H1 (cell line): ENCODE measurements at regions not wholly inside any gene's neighbourhood (a gene's known extent, or its start where the extent isn't known, plus 50 kb on each side); places are given as distances from the start of the nearest gene placed in this dataset.

Source experiments
- CTCF ChIA-PET: fragments of 300-600 bp; sonication (Branson Sonifier 250); formaldehyde crosslinking; loops from one replicate; lab custom pipeline; 2021; ENCODE audit not compliant: partially characterized antibody; lab: Charles Lee
- POLR2A ChIA-PET: fragments of 300-600 bp; sonication (Branson Sonifier 250); formaldehyde crosslinking; loops from one replicate; lab custom pipeline; 2021; ENCODE audit warnings: inconsistent platforms; ENCODE audit not compliant: partially characterized antibody; lab: Charles Lee
- DNase-seq, 2 experiments: peaks; one replicate each; pipeline versions ENCODE4 v3.0.0 to v3.0.0-alpha.2; 2010 to 2022; ENCODE audit warnings: low spot score in 2 of 2, low read depth in 1 of 2, mixed read lengths in 1 of 2
- FAIRE-seq: peaks from 2 replicates; lab custom pipeline; 2011; peaks lifted over from hg19 to GRCh38; lab: Jason Lieb, UNC
- H2AFZ ChIP-seq: 2 replicates; pipeline ENCODE4 v1.8.1; 2012; ENCODE audit warnings: low read length, inconsistent platforms
- H2AK5ac ChIP-seq: 2 replicates; pipeline ENCODE4 v1.6.1; 2013; ENCODE audit warnings: low read depth, low read length
- H2BK120ac ChIP-seq: replicated peaks from 2 replicates; pipeline ENCODE3; 2013; ENCODE audit warnings: low read depth, low read length, inconsistent platforms
- H2BK12ac ChIP-seq: 2 replicates; pipeline ENCODE4 v1.6.1; 2013; ENCODE audit warnings: low read depth, low read length
- H2BK15ac ChIP-seq: 2 replicates; pipeline ENCODE4 v1.6.1; 2013; ENCODE audit warnings: low read length
- H2BK20ac ChIP-seq: 2 replicates; pipeline ENCODE4 v1.6.1; 2013; ENCODE audit warnings: low read length
- H2BK5ac ChIP-seq: 2 replicates; pipeline ENCODE4 v1.6.1; 2013; ENCODE audit warnings: low read depth, low read length
- H3K14ac ChIP-seq: 2 replicates; pipeline ENCODE4 v1.6.1; 2013; ENCODE audit warnings: inconsistent platforms; ENCODE audit not compliant: insufficient read length
- H3K18ac ChIP-seq: 2 replicates; pipeline ENCODE4 v1.6.1; 2013; ENCODE audit warnings: low read length; ENCODE audit errors: extremely low read depth
- H3K23ac ChIP-seq: 2 replicates; pipeline ENCODE4 v1.6.1; 2013; ENCODE audit warnings: inconsistent platforms; ENCODE audit not compliant: insufficient read length
- H3K23me2 ChIP-seq: 2 replicates; pipeline ENCODE4 v1.6.1; 2013; ENCODE audit warnings: low read depth, low read length
- H3K27ac ChIP-seq: 2 replicates; pipeline ENCODE4 v1.6.1; 2011; ENCODE audit warnings: low read depth, low read length, inconsistent platforms
- H3K27me3 ChIP-seq, 4 experiments: replicated peaks in 1 of 4; 1 replicate in 1 of 4; 2 replicates in 3 of 4; pipeline versions ENCODE4 v1.6.1 to v1.8.1; 2011 to 2013; ENCODE audit warnings: low read length in 3 of 4, mild to moderate bottlenecking in 3 of 4, inconsistent platforms in 2 of 4, mixed read lengths in 2 of 4, moderate library complexity in 1 of 4; ENCODE audit not compliant: control insufficient read depth in 3 of 4, insufficient read depth in 3 of 4; ENCODE audit errors: extremely low read depth in 1 of 4
- H3K36me3 ChIP-seq, 4 experiments: 2 replicates each; pipeline versions ENCODE4 v1.6.1 to v1.8.1; 2011 to 2013; ENCODE audit warnings: mild to moderate bottlenecking in 4 of 4, low read length in 3 of 4, moderate library complexity in 2 of 4, control low read depth in 1 of 4, inconsistent platforms in 1 of 4; ENCODE audit not compliant: insufficient read depth in 4 of 4, control insufficient read depth in 2 of 4
- H3K4ac ChIP-seq: replicated peaks from 2 replicates; pipeline ENCODE3; 2013; ENCODE audit warnings: low read length, low read depth, mixed read lengths, inconsistent platforms; ENCODE audit not compliant: insufficient read length
- H3K4me1 ChIP-seq, 4 experiments: replicated peaks in 1 of 4; 1 replicate in 1 of 4; 2 replicates in 3 of 4; pipeline versions ENCODE4 v1.6.1 to v1.8.1; 2011 to 2013; ENCODE audit warnings: low read length in 3 of 4, inconsistent platforms in 2 of 4, mixed read lengths in 1 of 4; ENCODE audit not compliant: insufficient read depth in 4 of 4, control insufficient read depth in 3 of 4
- H3K4me2 ChIP-seq, 2 experiments: 2 replicates each; pipeline versions ENCODE4 v1.6.1 to v1.8.1; 2011 to 2013; ENCODE audit warnings: low read depth in 2 of 2, low read length in 2 of 2, control low read depth in 1 of 2, inconsistent platforms in 1 of 2, mild to moderate bottlenecking in 1 of 2; ENCODE audit not compliant: insufficient read depth in 1 of 2
- H3K4me3 ChIP-seq, 4 experiments: fragments of 200-600, 300-600 bp in 1 of 4; sonication (generic), shearing (Covaris generic), sonication (Bioruptor Twin) in 1 of 4; 2 replicates each; pipeline versions ENCODE4 v1.5.1 to v1.8.1; 2011 to 2016; ENCODE audit warnings: low read length in 4 of 4, low read depth in 3 of 4, control low read depth in 2 of 4, inconsistent platforms in 2 of 4, mild to moderate bottlenecking in 2 of 4, mixed read lengths in 1 of 4, moderate library complexity in 1 of 4; ENCODE audit not compliant: insufficient read depth in 2 of 4; ENCODE audit errors: extremely low read depth in 1 of 4
- H3K56ac ChIP-seq: replicated peaks from 2 replicates; pipeline ENCODE3; 2013; ENCODE audit warnings: low read depth, mild to moderate bottlenecking, mixed read lengths, low read length, inconsistent platforms; ENCODE audit not compliant: insufficient read length
- H3K79me1 ChIP-seq: 2 replicates; pipeline ENCODE4 v1.6.1; 2013; ENCODE audit warnings: low read depth, low read length, control low read depth
- H3K79me2 ChIP-seq, 2 experiments: 2 replicates each; pipeline versions ENCODE4 v1.6.1 to v1.8.1; 2012 to 2013; ENCODE audit warnings: low read length in 2 of 2, mild to moderate bottlenecking in 2 of 2, inconsistent platforms in 1 of 2; ENCODE audit not compliant: insufficient read depth in 2 of 2, control insufficient read depth in 1 of 2
- H3K9ac ChIP-seq, 4 experiments: replicated peaks in 1 of 4; 1 replicate in 1 of 4; 2 replicates in 3 of 4; pipeline versions ENCODE4 v1.6.1 to v1.8.1; 2011 to 2013; ENCODE audit warnings: low read depth in 3 of 4, low read length in 3 of 4, control low read depth in 2 of 4, mild to moderate bottlenecking in 2 of 4, moderate library complexity in 2 of 4, inconsistent platforms in 1 of 4; ENCODE audit errors: extremely low read depth in 1 of 4
- H3K9me3 ChIP-seq, 2 experiments: 2 replicates each; pipeline versions ENCODE4 v1.6.1 to v1.8.1; 2012 to 2013; ENCODE audit warnings: mild to moderate bottlenecking in 2 of 2, moderate library complexity in 2 of 2, control low read depth in 1 of 2, inconsistent platforms in 1 of 2, low read depth in 1 of 2, low read length in 1 of 2, mixed read lengths in 1 of 2; ENCODE audit not compliant: insufficient read depth in 2 of 2
- H4K20me1 ChIP-seq, 2 experiments: replicated peaks in 1 of 2; 2 replicates each; pipeline versions ENCODE3 to v1.8.1; 2011 to 2013; ENCODE audit warnings: inconsistent platforms in 2 of 2, low read length in 2 of 2, mild to moderate bottlenecking in 1 of 2; ENCODE audit not compliant: insufficient read depth in 2 of 2, control insufficient read depth in 1 of 2
- H4K5ac ChIP-seq: 2 replicates; pipeline ENCODE4 v1.6.1; 2013; ENCODE audit warnings: low read length, low read depth, mixed read lengths, inconsistent platforms; ENCODE audit not compliant: insufficient read length
- H4K8ac ChIP-seq: 2 replicates; pipeline ENCODE4 v1.8.0; 2013; ENCODE audit warnings: mild to moderate bottlenecking, moderate library complexity, low read length, inconsistent platforms; ENCODE audit not compliant: insufficient read depth; ENCODE audit errors: extremely low read depth
- H4K91ac ChIP-seq: replicated peaks from 2 replicates; pipeline ENCODE3; 2013; ENCODE audit warnings: low read length, mixed read lengths, inconsistent platforms; ENCODE audit not compliant: insufficient read length
- ATF2 ChIP-seq: IDR thresholded peaks from 2 replicates; pipeline ENCODE4 v1.6.1; 2012; ENCODE audit warnings: low read length, inconsistent platforms
- SIN3A ChIP-seq, 2 experiments: IDR thresholded peaks in 1 of 2; conservative IDR thresholded peaks in 1 of 2; 2 replicates each; pipeline ENCODE4 v1.6.1; 2011 to 2012; ENCODE audit warnings: low read length in 2 of 2, improper control_type of control experiment in 1 of 2, low read depth in 1 of 2, mild to moderate bottlenecking in 1 of 2
- ZNF274 ChIP-seq: IDR thresholded peaks from 2 replicates; pipeline ENCODE4 v1.7.0; 2012; ENCODE audit warnings: low read length, borderline replicate concordance; ENCODE audit errors: extremely low read depth
- WGBS, 2 experiments: shearing (Covaris generic) in 1 of 2; methylation state at CpG; one replicate each; pipeline versions ENCODE4 v1.1.6 to v1.1.7; 2013 to 2015; ENCODE audit warnings: low lambda C conversion rate in 2 of 2, mixed read lengths in 2 of 2, inconsistent platforms in 1 of 2, low coverage in 1 of 2, missing lambda C conversion rate in 1 of 2; ENCODE audit not compliant: insufficient replicate concordance in 2 of 2, insufficient coverage in 1 of 2, insufficient read length in 1 of 2; ENCODE audit errors: extremely low coverage in 1 of 2, missing lambda C conversion rate in 1 of 2; 5-methylcytosine and 5-hydroxymethylcytosine counted together

GRCh38 chr1:235017191-235017590 lies 111.4 kb downstream of the TOMM20 start:
- H4K91ac ChIP-seq = no peak overlapping the region
- H3K36me3 ChIP-seq = no peaks in the 10 kb centered on the region
- no peak overlapping the region for H2AK5ac ChIP-seq
- DNase-seq = no peak
- no peak overlapping the region for H2BK15ac ChIP-seq
- H4K5ac ChIP-seq = no peak overlapping the region
- no peak overlapping the region for H3K4me3 ChIP-seq
- H2BK20ac ChIP-seq = no peak overlapping the region
- no peak overlapping the region for H3K4me2 ChIP-seq
- H3K27me3 ChIP-seq = peaks cover 0 to 1% (median 0%) of the 10 kb centered on the region in 4 experiments; a peak in 2 of 7 replicates
- no peak overlapping the region for H2BK5ac ChIP-seq
- no peak overlapping the region for H2BK12ac ChIP-seq
- no peak for FAIRE-seq
- no peaks in the 10 kb centered on the region for H3K9me3 ChIP-seq
- H4K20me1 ChIP-seq = no peaks in the 10 kb centered on the region
- H3K79me1 ChIP-seq = no peaks in the 10 kb centered on the region
- H3K4me1 ChIP-seq = no peaks in the 10 kb centered on the region; a peak in 1 of 7 replicates
- no peak overlapping the region for H3K4ac ChIP-seq
- H3K27ac ChIP-seq = no peak overlapping the region
- H3K23me2 ChIP-seq = no peaks in the 10 kb centered on the region
- H4K8ac ChIP-seq = no peak overlapping the region
- no peak overlapping the region for H2AFZ ChIP-seq
- 94% methylated on average over 4 of the region's 4 CpGs; no CpG with 5 or more reads in 1 of the 2 experiments for WGBS, 2 experiments
- H3K18ac ChIP-seq = no peak overlapping the region
- H3K23ac ChIP-seq = no peak overlapping the region
- ChIA-PET POLR2A (interaction anchor here (1.2 kb wide), 1 partner anchor 173 kb away, joined by 3 read pairs; no protein-coding TSS in a partner anchor), CTCF (interaction anchor here (0.7 to 1.2 kb wide), 4 partner anchors 9 to 91 kb away, joined by 3 read pairs; no protein-coding TSS in a partner anchor)
- no peaks in the 10 kb centered on the region for H3K79me2 ChIP-seq
- no peak overlapping the region for H2BK120ac ChIP-seq
- no peak overlapping the region for H3K56ac ChIP-seq
- no peak overlapping the region for H3K14ac ChIP-seq
- H3K9ac ChIP-seq = no peak overlapping the region
- TF ChIP-seq SIN3A (conservative IDR thresholded peaks at IDR 0.05 in 1 of 2, IDR thresholded peaks at IDR 0.05 in 1 of 2; ENCODE audit: low read depth in 1 of 2, low read length in 2 of 2) (no peak), ZNF274 (no peak), ATF2 (no peak)
